ENCODE measurements at regions not wholly inside any gene's neighbourhood (a gene's known extent, or its start where the extent isn't known, plus 50 kb on each side); places are given as distances from the start of the nearest gene placed in this dataset.
"Not testable (repeated sequence)": the region's sequence is repeated elsewhere in the genome, so short reads cannot be mapped to it uniquely, and the experiment has no call there.

- ChIA-PET POLR2A (no interaction called here), CTCF (no interaction called here)
- no peaks in the 10 kb centered on the region for H3K36me3 Mint-ChIP-seq (ENCODE audit: low read depth)
- no peak overlapping the region for H3K27ac Mint-ChIP-seq
- H3K27me3 Mint-ChIP-seq, result no peaks in the 10 kb centered on the region
- no peak for ATAC-seq (ENCODE audit: poor library complexity)
- no peak overlapping the region for H3K27ac ChIP-seq (ENCODE audit: low read depth in 1 of 2, low read length in 2 of 2)
- H3K9me3 Mint-ChIP-seq, result peaks cover 10% of the 10 kb centered on the region
- no peak overlapping the region for H3K4me3 Mint-ChIP-seq
- intact Hi-C loops (cut with DNase I, micrococcal nuclease), result no loop called here
- no peaks in the 10 kb centered on the region for H3K36me3 ChIP-seq (ENCODE audit: insufficient read depth, low read length)
- H3K27me3 ChIP-seq (ENCODE audit: control insufficient read depth in 1 of 2, insufficient read depth in 2 of 2, low read length in 2 of 2), result no peaks in the 10 kb centered on the region
- H3K4me3 ChIP-seq (ENCODE audit: low read length), result no peak overlapping the region
- no peaks in the 10 kb centered on the region for H3K4me1 Mint-ChIP-seq (ENCODE audit: low read depth)
- no peaks in the 10 kb centered on the region for H3K4me1 ChIP-seq (ENCODE audit: insufficient read depth, low read length)
- TF ChIP-seq, protein P1, sequence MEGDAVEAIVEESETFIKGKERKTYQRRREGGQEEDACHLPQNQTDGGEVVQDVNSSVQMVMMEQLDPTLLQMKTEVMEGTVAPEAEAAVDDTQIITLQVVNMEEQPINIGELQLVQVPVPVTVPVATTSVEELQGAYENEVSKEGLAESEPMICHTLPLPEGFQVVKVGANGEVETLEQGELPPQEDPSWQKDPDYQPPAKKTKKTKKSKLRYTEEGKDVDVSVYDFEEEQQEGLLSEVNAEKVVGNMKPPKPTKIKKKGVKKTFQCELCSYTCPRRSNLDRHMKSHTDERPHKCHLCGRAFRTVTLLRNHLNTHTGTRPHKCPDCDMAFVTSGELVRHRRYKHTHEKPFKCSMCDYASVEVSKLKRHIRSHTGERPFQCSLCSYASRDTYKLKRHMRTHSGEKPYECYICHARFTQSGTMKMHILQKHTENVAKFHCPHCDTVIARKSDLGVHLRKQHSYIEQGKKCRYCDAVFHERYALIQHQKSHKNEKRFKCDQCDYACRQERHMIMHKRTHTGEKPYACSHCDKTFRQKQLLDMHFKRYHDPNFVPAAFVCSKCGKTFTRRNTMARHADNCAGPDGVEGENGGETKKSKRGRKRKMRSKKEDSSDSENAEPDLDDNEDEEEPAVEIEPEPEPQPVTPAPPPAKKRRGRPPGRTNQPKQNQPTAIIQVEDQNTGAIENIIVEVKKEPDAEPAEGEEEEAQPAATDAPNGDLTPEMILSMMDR (IDR thresholded peaks at IDR 0.05), result no peak
- peaks cover 0 to 8% of the 10 kb centered on the region in 2 experiments for H3K9me3 ChIP-seq (ENCODE audit: control insufficient read depth in 1 of 2, insufficient read depth in 1 of 2, low read length in 2 of 2)
- no peak for DNase-seq
Observed at GRCh38 chr14:87257421-87257820, 735.6 kb downstream of the GALC start.

GRCh38 chr14:87255058-87255457, 737.9 kb downstream of the GALC start:
- H3K27me3 ChIP-seq (ENCODE audit: control insufficient read depth in 1 of 2, insufficient read depth in 2 of 2, low read length in 2 of 2), result no peaks in the 10 kb centered on the region
- H3K9me3 Mint-ChIP-seq, result peaks cover 7% of the 10 kb centered on the region
- H3K36me3 ChIP-seq (ENCODE audit: insufficient read depth, low read length), result no peaks in the 10 kb centered on the region
- H3K4me1 ChIP-seq (ENCODE audit: insufficient read depth, low read length), result no peaks in the 10 kb centered on the region
- no peak overlapping the region for H3K4me3 Mint-ChIP-seq
- DNase-seq (no peak), ATAC-seq (ENCODE audit: poor library complexity) (no peak)
- POLR2A ChIA-PET, result no interaction called here
- CTCF ChIA-PET, result no interaction called here
- H3K27me3 Mint-ChIP-seq, result no peaks in the 10 kb centered on the region
- H3K4me1 Mint-ChIP-seq (ENCODE audit: low read depth), result no peaks in the 10 kb centered on the region
- TF ChIP-seq, protein P1 (IDR thresholded peaks at IDR 0.05), result no peak
- H3K4me3 ChIP-seq (ENCODE audit: low read length), result no peak overlapping the region
- H3K36me3 Mint-ChIP-seq (ENCODE audit: low read depth), result no peaks in the 10 kb centered on the region
- no peak overlapping the region for H3K27ac Mint-ChIP-seq
- H3K27ac ChIP-seq (ENCODE audit: low read depth in 1 of 2, low read length in 2 of 2), result no peak overlapping the region
- intact Hi-C loops (cut with DNase I, micrococcal nuclease), result no loop called here
- H3K9me3 ChIP-seq (ENCODE audit: control insufficient read depth in 1 of 2, insufficient read depth in 1 of 2, low read length in 2 of 2), result peaks cover 0 to 8% of the 10 kb centered on the region in 2 experiments

DNA sequence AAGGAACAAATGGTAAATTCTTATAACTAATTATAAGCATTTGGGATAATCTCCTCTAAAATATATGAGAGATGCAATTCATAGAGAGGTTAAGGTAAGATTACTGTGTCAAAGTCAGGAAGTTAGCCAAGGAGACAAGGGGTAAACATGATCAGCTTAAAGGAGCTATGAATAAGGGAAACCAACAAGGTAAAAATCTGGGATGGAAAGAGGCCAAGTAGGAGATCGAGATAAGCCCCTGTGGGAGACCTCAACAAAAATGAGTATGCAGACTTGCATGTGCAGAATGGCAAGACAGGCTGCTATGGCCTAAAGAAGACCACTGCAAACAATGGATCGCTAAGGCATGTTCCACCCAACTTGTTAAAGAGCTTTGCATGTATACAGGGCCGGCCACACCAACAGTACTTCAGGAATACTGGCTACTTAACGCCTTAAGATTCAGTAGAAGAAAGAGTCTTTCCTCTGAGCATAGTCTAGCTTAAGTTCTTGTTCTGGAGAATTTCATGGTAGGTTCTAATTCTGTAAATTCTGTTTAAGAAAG, 738.6 kb downstream of the GALC start:
- no peaks in the 10 kb centered on the region for H3K4me1 ChIP-seq (ENCODE audit: insufficient read depth, low read length)
- H3K9me3 ChIP-seq (ENCODE audit: control insufficient read depth in 1 of 2, insufficient read depth in 1 of 2, low read length in 2 of 2), result peaks cover 0 to 8% of the 10 kb centered on the region in 2 experiments
- H3K4me3 ChIP-seq (ENCODE audit: low read length), result no peak overlapping the region
- ChIA-PET POLR2A (no interaction called here), CTCF (no interaction called here)
- no peaks in the 10 kb centered on the region for H3K4me1 Mint-ChIP-seq (ENCODE audit: low read depth)
- TF ChIP-seq, protein P1 (IDR thresholded peaks at IDR 0.05), result no peak
- H3K27me3 Mint-ChIP-seq, result no peaks in the 10 kb centered on the region
- intact Hi-C loops (cut with DNase I, micrococcal nuclease), result no loop called here
- H3K27ac Mint-ChIP-seq, result no peak overlapping the region
- H3K27ac ChIP-seq (ENCODE audit: low read depth in 1 of 2, low read length in 2 of 2), result no peak overlapping the region
- H3K36me3 Mint-ChIP-seq (ENCODE audit: low read depth), result no peaks in the 10 kb centered on the region
- H3K9me3 Mint-ChIP-seq, result peaks cover 6% of the 10 kb centered on the region
- H3K27me3 ChIP-seq (ENCODE audit: control insufficient read depth in 1 of 2, insufficient read depth in 2 of 2, low read length in 2 of 2), result no peaks in the 10 kb centered on the region
- no peaks in the 10 kb centered on the region for H3K36me3 ChIP-seq (ENCODE audit: insufficient read depth, low read length)
- no peak for DNase-seq
- H3K4me3 Mint-ChIP-seq, result no peak overlapping the region
- no peak for ATAC-seq (ENCODE audit: poor library complexity)

DNA sequence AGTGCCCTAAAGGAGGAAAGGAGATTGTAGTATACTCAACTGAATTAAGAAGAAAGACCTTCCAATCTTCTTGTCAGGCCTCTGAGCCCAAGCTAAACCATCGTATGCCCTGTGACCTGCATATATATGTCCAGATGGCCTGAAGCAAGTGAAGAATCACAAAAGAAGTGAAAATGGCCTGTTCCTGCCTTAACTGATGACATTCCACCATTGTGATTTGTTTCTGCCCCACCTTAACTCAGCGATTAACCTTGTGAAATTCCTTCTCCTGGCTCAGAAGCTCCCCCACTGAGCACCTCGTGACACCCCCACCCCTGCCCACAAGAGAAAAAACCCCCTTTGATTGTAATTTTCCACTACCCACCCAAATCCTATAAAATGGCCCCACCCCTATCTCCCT, 739.2 kb downstream of the GALC start:
- H3K27ac Mint-ChIP-seq; POLR2A ChIA-PET; H3K4me3 ChIP-seq (ENCODE audit: low read length); H3K27me3 Mint-ChIP-seq; H3K9me3 Mint-ChIP-seq; ATAC-seq (ENCODE audit: poor library complexity); H3K36me3 Mint-ChIP-seq (ENCODE audit: low read depth); intact Hi-C loops (cut with DNase I, micrococcal nuclease); H3K4me1 ChIP-seq (ENCODE audit: insufficient read depth, low read length); H3K27ac ChIP-seq (ENCODE audit: low read depth in 1 of 2, low read length in 2 of 2); H3K4me3 Mint-ChIP-seq; DNase-seq; H3K9me3 ChIP-seq (ENCODE audit: control insufficient read depth in 1 of 2, insufficient read depth in 1 of 2, low read length in 2 of 2); H3K4me1 Mint-ChIP-seq (ENCODE audit: low read depth); H3K27me3 ChIP-seq (ENCODE audit: control insufficient read depth in 1 of 2, insufficient read depth in 2 of 2, low read length in 2 of 2); CTCF ChIA-PET; H3K36me3 ChIP-seq (ENCODE audit: insufficient read depth, low read length): not testable (repeated sequence)
